ENCODE measurements at regions not wholly inside any gene's neighbourhood (a gene's known extent, or its start where the extent isn't known, plus 50 kb on each side); places are given as distances from the start of the nearest gene placed in this dataset.
"Not testable (repeated sequence)": the region's sequence is repeated elsewhere in the genome, so short reads cannot be mapped to it uniquely, and the experiment has no call there.

- no peak for DNase-seq
- intact Hi-C loops (cut with DNase I), result no loop called here
Measured at GRCh38 chr11:13126430-13126829, 117.3 kb downstream of the RASSF10 start.

DNA sequence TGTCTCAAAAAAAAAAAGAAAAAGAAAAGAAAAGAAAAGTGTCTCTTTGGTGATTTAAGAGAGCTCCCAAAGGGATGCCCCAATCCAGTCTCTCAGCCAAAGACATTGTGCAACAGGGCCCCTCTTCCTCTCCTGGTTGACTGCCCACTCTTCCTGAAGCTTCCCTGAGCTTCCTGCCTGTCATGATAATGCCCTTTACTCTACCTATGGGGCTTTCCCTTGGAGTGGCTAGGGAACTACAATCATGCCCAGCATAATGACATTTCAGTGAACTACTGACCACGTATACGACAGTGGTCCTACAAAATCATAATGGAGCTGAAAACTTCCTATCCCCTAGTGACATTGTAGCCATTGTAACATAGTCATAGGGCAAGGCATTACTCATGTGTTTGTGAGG, 118.0 kb downstream of the RASSF10 start:
- no peak for DNase-seq
- intact Hi-C loops (cut with DNase I), result no loop called here

DNA sequence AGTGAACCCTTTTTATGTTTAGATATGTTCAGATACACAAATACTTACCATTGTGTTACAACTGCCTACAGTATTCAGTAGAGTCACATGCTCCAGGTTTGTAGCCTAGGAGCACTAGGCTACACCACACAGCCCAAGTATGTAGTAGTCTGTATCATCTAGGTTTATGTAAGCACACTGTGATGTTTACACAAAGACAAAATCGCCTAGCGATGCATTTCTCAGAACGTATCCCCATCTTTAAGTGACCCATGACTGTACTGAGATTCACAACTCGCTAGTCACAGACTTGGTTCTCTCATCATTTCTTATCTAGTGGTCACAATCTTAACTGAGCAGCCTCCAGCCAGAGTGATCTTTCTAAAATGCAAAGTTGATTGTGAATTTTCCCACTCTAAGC, 119.2 kb downstream of the RASSF10 start:
- intact Hi-C loops (cut with DNase I), result no loop called here
- no peak for DNase-seq

DNA sequence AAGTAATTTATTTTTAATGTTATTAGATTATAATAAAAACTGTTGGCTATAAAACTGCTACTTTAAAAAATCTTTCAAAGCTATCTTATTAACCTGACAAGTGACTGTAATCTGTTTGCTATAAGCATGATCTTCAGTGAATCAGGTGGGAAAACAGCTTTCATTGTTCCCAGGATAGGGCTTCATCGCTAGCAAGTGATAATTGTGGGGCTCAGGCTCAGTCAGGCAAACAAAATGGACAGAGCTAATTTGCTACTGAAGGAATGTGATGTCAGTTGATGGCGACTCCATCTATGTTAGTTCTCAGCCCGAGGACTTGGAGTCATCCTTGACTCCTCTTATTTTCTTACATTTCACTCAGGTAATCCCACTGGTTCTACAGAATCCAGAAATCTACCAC, 125.0 kb downstream of the RASSF10 start:
- intact Hi-C loops (cut with DNase I), result no loop called here
- no peak for DNase-seq

DNA sequence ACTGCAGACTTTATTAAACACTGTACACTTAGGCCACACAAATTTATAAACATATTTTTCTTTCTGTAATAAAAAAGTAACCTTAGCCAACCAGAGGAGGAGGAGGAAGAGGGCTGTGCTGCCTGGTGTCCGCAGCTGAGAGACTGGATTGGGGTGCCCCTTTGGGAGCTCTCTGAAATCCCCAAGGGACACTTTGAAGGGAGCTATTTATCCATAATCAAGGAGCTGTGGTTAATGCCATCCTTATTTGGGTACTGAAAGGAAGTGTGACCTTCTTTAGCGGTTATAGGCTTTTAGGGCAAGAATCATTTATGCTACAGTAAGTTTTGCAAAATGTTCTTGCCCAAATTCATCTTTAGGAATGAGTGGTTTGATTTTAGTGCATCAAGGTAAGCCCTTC, 125.8 kb downstream of the RASSF10 start:
- intact Hi-C loops (cut with DNase I), result no loop called here
- DNase-seq, result peak in 1 of 42 donors; percentile 27

DNA sequence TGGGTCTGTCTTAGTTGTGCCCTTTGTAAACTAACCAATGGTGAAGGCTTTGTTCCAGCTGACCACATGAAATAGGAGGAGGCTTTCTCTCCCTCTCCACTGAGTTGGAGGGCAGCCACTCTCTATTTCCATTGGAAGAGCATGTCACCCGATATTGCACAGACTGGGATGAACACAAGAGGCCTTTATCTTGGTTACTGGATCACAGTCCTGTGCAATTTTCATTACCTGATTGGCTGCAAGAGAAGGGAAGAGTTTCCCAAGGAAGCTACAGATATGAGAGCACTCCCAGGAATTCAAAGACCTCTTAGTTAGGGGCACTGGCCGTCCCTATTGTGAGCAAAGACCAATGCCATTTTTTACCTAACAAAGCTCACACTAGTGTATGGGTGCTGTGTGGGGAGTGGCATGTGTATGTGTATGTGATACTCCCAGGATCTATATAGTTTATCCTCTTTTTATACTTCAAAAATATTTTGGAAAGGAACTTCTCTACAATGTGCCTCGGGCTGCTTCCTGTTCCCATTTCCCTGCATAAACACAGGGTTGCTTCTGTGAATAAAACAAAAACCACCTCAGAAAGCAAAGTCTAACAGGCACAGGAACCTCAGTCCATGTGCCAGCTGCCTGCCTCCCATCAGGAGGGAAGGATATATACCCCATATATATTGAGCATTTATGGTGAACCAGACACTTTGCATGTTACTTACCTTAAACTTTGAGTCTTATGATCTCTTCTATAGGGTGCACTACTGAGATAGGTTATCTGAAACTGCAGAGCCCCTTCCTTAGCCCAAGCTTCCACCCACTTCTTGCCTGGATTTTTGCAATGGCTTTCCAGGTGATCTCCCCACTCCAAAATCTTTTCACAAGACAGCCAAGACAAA, 126.5 kb downstream of the RASSF10 start:
- peak in 38 of 42 donors; percentile 8 to 91 (median 69) for DNase-seq

GRCh38 chr11:13136272-13136596, 127.1 kb downstream of the RASSF10 start:
- intact Hi-C loops (cut with DNase I), result no loop called here
- DNase-seq, result no peak

More for the DNA sequence above, 126.5 kb downstream of the RASSF10 start:
- intact Hi-C loops (cut with DNase I), result no loop called here

GRCh38 chr11:13137844-13138301, 128.8 kb downstream of the RASSF10 start:
- intact Hi-C loops (cut with DNase I), result no loop called here
- no peak for DNase-seq

GRCh38 chr11:13139085-13139484, 130.0 kb downstream of the RASSF10 start:
- intact Hi-C loops (cut with DNase I); DNase-seq: not testable (repeated sequence)

- DNase-seq, result peak in 1 of 42 donors; percentile 12
- intact Hi-C loops (cut with DNase I), result no loop called here
Measured at GRCh38 chr11:13140028-13140870, 131.1 kb downstream of the RASSF10 start.

DNA sequence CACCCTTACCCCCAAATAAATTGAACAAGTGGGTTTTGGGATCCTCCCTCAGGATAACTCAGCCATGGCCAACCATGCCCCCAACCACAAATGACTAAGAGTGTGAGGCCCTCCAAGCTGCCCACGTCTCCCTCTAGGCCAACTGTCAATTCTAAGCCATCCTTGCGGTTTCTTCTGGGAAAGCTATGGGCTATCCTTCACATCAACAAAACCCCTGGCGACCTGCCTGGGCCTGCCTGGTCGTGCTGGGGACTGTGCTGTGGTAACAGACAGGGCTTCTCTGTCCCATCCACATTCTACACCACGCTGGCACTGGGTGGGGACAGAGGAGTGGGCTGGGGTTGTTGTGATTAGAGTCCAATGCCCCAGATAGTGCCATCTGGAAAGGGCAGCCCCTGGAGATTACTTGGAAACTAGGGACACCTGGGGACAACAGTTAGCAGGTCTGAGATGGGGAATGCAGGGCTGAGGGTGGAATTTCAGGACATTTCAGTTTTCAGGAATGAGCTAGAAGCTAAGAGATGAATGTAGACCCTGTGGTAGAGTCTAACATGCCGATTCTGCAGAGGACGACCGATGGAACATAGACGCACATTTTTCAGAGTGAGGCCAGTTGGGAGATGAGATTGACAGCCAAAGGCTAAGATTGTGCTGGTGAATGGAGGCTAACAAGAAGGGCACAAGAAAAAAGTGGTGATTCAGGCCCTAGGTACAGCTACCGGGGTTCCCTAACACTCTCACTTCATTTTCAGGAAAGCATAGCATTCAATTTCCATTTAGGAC, 131.9 kb downstream of the RASSF10 start:
- peak in 6 of 42 donors; percentile 10 to 44 (median 21) for DNase-seq

GRCh38 chr11:13141731-13142709, 132.9 kb downstream of the RASSF10 start:
- DNase-seq, result no peak
- intact Hi-C loops (cut with DNase I), result no loop called here

More for the DNA sequence above, 131.9 kb downstream of the RASSF10 start:
- intact Hi-C loops (cut with DNase I), result no loop called here

DNA sequence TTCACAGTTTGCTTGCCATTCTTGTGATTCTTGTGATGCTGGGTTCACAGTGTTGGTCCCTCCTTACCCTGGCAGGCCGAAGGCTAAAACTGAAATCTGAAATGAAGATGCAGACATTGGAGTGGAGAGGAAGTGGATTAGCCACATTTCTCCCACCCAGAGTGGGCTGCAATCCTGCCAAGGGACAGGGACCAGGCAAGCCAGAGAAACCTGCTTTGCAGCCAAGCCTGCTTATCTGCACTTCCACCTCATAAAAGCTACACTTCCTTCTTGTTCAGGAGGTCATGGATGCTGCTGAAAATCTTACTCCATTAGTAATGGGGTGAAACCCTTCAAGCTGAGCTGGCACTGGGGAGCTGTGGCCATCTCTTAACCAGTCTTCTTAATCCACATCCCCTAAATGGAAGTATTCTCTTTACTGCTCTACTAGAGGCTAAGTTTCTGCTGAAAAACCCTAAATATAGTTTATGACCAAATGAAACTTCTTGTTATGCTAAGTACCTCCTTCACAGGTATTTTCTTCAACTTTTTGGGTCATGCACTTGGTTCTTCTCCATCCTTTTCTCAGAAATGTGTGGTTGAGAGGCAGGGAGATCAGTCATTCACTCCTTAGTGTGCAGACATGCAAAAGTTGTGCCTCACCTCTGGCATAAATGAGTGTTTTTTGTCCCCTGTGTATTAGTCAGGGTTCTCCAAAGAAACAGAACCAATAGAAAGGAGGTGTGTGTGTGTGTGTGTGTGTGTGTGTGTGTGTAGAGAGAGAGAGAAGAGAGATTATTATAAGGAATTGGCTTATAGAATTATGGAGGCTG, 133.9 kb upstream of the BMAL1 start:
- DNase-seq, result no peak
- intact Hi-C loops (cut with DNase I), result no loop called here

DNA sequence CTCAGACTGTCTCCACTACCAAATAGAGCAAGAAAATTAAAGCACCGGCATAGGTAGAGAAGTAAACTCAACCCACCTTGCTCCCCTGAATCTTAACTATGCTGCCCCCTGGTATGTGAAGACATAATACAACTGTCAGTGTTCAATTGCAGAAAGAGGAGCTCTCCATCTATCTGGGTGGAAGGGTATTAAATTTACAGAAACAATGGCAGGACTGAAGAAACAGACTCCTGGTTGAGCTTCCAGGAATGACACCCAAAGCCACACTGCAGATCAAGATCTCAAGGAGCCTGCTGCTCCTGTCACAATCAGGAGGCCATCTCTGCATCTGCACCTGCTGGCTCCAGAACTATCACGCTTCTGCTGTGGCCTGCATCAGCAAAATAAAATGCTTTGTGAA, 132.1 kb upstream of the BMAL1 start:
- intact Hi-C loops (cut with DNase I), result no loop called here
- no peak for DNase-seq

GRCh38 chr11:13149991-13150390, 127.6 kb upstream of the BMAL1 start:
- intact Hi-C loops (cut with DNase I), result loop anchor here (5.0 to 10.0 kb wide), 2 partner anchors 188 to 235 kb away; no protein-coding TSS in a partner anchor
- DNase-seq, result no peak

GRCh38 chr11:13150487-13150886, 127.1 kb upstream of the BMAL1 start:
- DNase-seq, result no peak
- intact Hi-C loops (cut with DNase I), result loop anchor here (5.0 to 10.0 kb wide), 2 partner anchors 188 to 236 kb away; no protein-coding TSS in a partner anchor

- intact Hi-C loops (cut with DNase I), result loop anchor here (5.0 to 10.0 kb wide), 2 partner anchors 190 to 237 kb away; no protein-coding TSS in a partner anchor
- DNase-seq, result no peak
Measured at GRCh38 chr11:13152264-13152663, 125.3 kb upstream of the BMAL1 start.

Measured in head of caudate nucleus (tissue), 42 donors.